Breast epithelium (tissue), 3 donors: ENCODE measurements at regions not wholly inside any gene's neighbourhood (a gene's known extent, or its start where the extent isn't known, plus 50 kb on each side); places are given as distances from the start of the nearest gene placed in this dataset.

Experiments
- CTCF ChIP-seq, 3 donors: fragments of 450-650 bp; IDR thresholded peaks; one replicate each; pipeline ENCODE4 v1.5.1; 2016 to 2017; ENCODE audit warnings: antibody characterized with exemption in 3 of 3, mild to moderate bottlenecking in 3 of 3, moderate library complexity in 3 of 3
- POLR2AphosphoS5 ChIP-seq, 3 donors: sonication (generic); formaldehyde crosslinking; IDR thresholded peaks; one replicate each; pipeline ENCODE4 v1.6.1; 2017; ENCODE audit warnings: antibody characterized with exemption in 3 of 3

GRCh38 chr17:6005939-6006338, 64.2 kb upstream of the WSCD1 start:
- no peak for TF ChIP-seq CTCF (IDR thresholded peaks at IDR 0.05)
- no peak for TF ChIP-seq POLR2AphosphoS5 (IDR thresholded peaks at IDR 0.05)
